ENCODE measurements at regions not wholly inside any gene's neighbourhood (a gene's known extent, or its start where the extent isn't known, plus 50 kb on each side); places are given as distances from the start of the nearest gene placed in this dataset.

- DNase-seq (ENCODE audit: low spot score): no peak
- no peak for ATAC-seq (ENCODE audit: low FRiP score)
- TF ChIP-seq, protein P1, sequence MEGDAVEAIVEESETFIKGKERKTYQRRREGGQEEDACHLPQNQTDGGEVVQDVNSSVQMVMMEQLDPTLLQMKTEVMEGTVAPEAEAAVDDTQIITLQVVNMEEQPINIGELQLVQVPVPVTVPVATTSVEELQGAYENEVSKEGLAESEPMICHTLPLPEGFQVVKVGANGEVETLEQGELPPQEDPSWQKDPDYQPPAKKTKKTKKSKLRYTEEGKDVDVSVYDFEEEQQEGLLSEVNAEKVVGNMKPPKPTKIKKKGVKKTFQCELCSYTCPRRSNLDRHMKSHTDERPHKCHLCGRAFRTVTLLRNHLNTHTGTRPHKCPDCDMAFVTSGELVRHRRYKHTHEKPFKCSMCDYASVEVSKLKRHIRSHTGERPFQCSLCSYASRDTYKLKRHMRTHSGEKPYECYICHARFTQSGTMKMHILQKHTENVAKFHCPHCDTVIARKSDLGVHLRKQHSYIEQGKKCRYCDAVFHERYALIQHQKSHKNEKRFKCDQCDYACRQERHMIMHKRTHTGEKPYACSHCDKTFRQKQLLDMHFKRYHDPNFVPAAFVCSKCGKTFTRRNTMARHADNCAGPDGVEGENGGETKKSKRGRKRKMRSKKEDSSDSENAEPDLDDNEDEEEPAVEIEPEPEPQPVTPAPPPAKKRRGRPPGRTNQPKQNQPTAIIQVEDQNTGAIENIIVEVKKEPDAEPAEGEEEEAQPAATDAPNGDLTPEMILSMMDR (IDR thresholded peaks at IDR 0.05): no peak
Observed at GRCh38 chr5:174159327-174160114, 114.0 kb downstream of the NSG2 start.

GRCh38 chr5:174165406-174165805, 119.9 kb downstream of the NSG2 start:
- TF ChIP-seq, protein P1 (IDR thresholded peaks at IDR 0.05): no peak
- ATAC-seq (ENCODE audit: low FRiP score) (no peak), DNase-seq (ENCODE audit: low spot score) (no peak)

GRCh38 chr5:174166231-174167079, 120.9 kb downstream of the NSG2 start:
- DNase-seq (ENCODE audit: low spot score): no peak
- TF ChIP-seq, protein P1 (IDR thresholded peaks at IDR 0.05): no peak
- no peak for ATAC-seq (ENCODE audit: low FRiP score)

GRCh38 chr5:174167080-174167910, 121.8 kb downstream of the NSG2 start:
- ATAC-seq (ENCODE audit: low FRiP score): no peak
- TF ChIP-seq, protein P1 (IDR thresholded peaks at IDR 0.05): no peak

GRCh38 chr5:174172152-174172551, 126.6 kb downstream of the NSG2 start:
- DNase-seq (ENCODE audit: low spot score) (no peak), ATAC-seq (ENCODE audit: low FRiP score) (no peak)
- TF ChIP-seq, protein P1 (IDR thresholded peaks at IDR 0.05): no peak

More at GRCh38 chr5:174167080-174167910, 121.8 kb downstream of the NSG2 start:
- DNase-seq (ENCODE audit: low spot score): no peak

DNA sequence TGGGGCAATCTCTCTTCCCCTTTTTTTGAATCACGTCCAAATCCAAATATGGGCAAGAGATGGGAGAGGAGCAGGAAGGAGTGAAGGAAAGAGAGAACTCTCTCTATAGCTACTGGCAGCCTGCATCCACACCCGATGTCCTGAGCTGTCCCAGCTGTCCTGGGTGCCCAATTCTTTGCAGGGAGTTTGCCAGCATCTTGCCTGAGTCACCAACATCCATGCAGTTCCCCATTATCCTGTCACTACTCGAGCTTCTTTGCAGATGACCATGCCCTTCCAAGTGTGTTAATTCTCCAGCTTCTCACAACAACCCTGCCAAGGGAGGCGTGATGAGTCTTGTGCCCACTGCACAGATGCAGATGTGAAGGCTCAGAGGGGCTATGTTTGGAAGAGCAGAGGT, 127.1 kb downstream of the NSG2 start:
- TF ChIP-seq, protein P1 (IDR thresholded peaks at IDR 0.05): no peak
- ATAC-seq (ENCODE audit: low FRiP score): no peak
- no peak for DNase-seq (ENCODE audit: low spot score)
